SK-N-SH treated with all-trans-retinoic acid at 6 μM for 48 hours (cell line): ENCODE measurements at regions not wholly inside any gene's neighbourhood (a gene's known extent, or its start where the extent isn't known, plus 50 kb on each side); places are given as distances from the start of the nearest gene placed in this dataset.

Source experiments
- ARNTL ChIP-seq: fragments of 450-650 bp; formaldehyde crosslinking; IDR thresholded peaks from 2 replicates; pipeline ENCODE4 v1.5.0; 2020; ENCODE audit warnings: low read depth, mild to moderate bottlenecking, moderate library complexity, borderline replicate concordance
- CREB5 ChIP-seq: fragments of 250-450 bp; sonication (Bioruptor Pico); IDR thresholded peaks from 2 replicates; pipeline ENCODE4 v1.5.1; 2020; ENCODE audit warnings: low read depth, mild to moderate bottlenecking, moderate library complexity
- CSRNP3 ChIP-seq: fragments of 250-450 bp; sonication (Bioruptor Pico); IDR thresholded peaks from 2 replicates; pipeline ENCODE4 v1.5.1; 2021; ENCODE audit warnings: mild to moderate bottlenecking, moderate library complexity
- GLIS3 ChIP-seq: fragments of 250-450 bp; sonication (Bioruptor Pico); IDR thresholded peaks from 2 replicates; pipeline ENCODE4 v1.5.0; 2020; ENCODE audit warnings: mild to moderate bottlenecking, moderate library complexity
- POU6F1 ChIP-seq: fragments of 250-450 bp; sonication (Bioruptor Pico); IDR thresholded peaks from 2 replicates; pipeline ENCODE4 v1.8.0; 2021; ENCODE audit warnings: low read depth, mild to moderate bottlenecking, moderate library complexity, borderline replicate concordance
- PPARA ChIP-seq: fragments of 250-450 bp; sonication (Bioruptor Pico); IDR thresholded peaks from 2 replicates; pipeline ENCODE4 v1.5.0; 2020; ENCODE audit warnings: mild to moderate bottlenecking, borderline replicate concordance
- RARB ChIP-seq: fragments of 250-450 bp; sonication (Bioruptor Pico); IDR thresholded peaks from 2 replicates; pipeline ENCODE4 v1.8.0; 2021; ENCODE audit warnings: mild to moderate bottlenecking, moderate library complexity
- TOX ChIP-seq: fragments of 250-450 bp; sonication (Bioruptor Pico); IDR thresholded peaks from 2 replicates; pipeline ENCODE4 v1.8.0; 2021; ENCODE audit warnings: mild to moderate bottlenecking, moderate library complexity, borderline replicate concordance
- ZNF8 ChIP-seq: fragments of 450-650 bp; formaldehyde crosslinking; IDR thresholded peaks from 2 replicates; pipeline ENCODE4 v1.5.0; 2020; ENCODE audit warnings: mild to moderate bottlenecking, moderate library complexity

- no peak for TF ChIP-seq RARB (CRISPR knock-in tag)
- TF ChIP-seq CREB5 (CRISPR knock-in tag): no peak
- TF ChIP-seq ARNTL (CRISPR knock-in tag): no peak
- TF ChIP-seq CSRNP3 (CRISPR knock-in tag): no peak
- TF ChIP-seq PPARA (CRISPR knock-in tag): no peak
- TF ChIP-seq POU6F1 (CRISPR knock-in tag): no peak
- no peak for TF ChIP-seq GLIS3 (CRISPR knock-in tag)
- TF ChIP-seq TOX: no peak
- TF ChIP-seq ZNF8: no peak
Observed at GRCh38 chr3:72341920-72342319, 506.3 kb downstream of the SHQ1 start.
